Astrocyte of the cerebellum (primary cell): ENCODE measurements at regions not wholly inside any gene's neighbourhood (a gene's known extent, or its start where the extent isn't known, plus 50 kb on each side); places are given as distances from the start of the nearest gene placed in this dataset.

Experiments
- DNase-seq: peaks from one replicate; pipeline ENCODE4 v3.0.0-alpha.2; 2011; ENCODE audit warnings: low read depth
- H3K4me3 ChIP-seq: 2 replicates; pipeline ENCODE4 v1.5.1; 2011; ENCODE audit warnings: mild to moderate bottlenecking, low read depth, low read length, moderate library complexity
- in situ Hi-C: cut with HindIII; loops from 2 replicates; pipeline ENCODE4 v1.10.0; 2017; ENCODE audit warnings: low sequenced_read_pairs
- TF ChIP-seq, protein P1 (sequence below): IDR thresholded peaks from 2 replicates; pipeline ENCODE4 v1.5.1; 2012; ENCODE audit warnings: low read length, low read depth, moderate library complexity, mild to moderate bottlenecking; ENCODE audit errors: missing control alignments

DNA sequence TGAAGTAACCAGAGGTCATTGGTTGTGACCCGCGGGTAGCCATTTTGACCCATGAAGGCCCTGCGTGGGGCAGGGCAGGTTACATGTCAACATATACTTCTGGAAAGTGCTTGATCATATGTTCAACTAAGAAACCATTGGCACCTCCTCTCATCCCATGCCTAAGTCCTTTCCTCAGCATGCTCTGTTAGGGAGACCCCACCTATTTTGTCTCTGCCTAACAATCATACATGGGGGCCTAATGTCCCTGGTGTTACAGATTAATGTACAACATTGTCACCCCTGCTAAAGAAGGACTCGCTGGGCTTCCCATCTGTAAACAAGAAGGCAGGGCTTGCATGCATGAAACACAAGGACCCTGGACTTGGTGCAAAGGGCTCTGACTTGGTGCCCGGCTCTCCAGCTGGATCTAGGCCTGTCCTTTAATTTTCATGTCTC lies 133.7 kb upstream of the TNS3 start:
- H3K4me3 ChIP-seq: no peak overlapping the region
- DNase-seq: no peak
- TF ChIP-seq, protein P1, sequence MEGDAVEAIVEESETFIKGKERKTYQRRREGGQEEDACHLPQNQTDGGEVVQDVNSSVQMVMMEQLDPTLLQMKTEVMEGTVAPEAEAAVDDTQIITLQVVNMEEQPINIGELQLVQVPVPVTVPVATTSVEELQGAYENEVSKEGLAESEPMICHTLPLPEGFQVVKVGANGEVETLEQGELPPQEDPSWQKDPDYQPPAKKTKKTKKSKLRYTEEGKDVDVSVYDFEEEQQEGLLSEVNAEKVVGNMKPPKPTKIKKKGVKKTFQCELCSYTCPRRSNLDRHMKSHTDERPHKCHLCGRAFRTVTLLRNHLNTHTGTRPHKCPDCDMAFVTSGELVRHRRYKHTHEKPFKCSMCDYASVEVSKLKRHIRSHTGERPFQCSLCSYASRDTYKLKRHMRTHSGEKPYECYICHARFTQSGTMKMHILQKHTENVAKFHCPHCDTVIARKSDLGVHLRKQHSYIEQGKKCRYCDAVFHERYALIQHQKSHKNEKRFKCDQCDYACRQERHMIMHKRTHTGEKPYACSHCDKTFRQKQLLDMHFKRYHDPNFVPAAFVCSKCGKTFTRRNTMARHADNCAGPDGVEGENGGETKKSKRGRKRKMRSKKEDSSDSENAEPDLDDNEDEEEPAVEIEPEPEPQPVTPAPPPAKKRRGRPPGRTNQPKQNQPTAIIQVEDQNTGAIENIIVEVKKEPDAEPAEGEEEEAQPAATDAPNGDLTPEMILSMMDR: no peak
- in situ Hi-C loops: loop anchor here (5.0 kb wide), 1 partner anchor 33 kb away; no protein-coding TSS in a partner anchor

DNA sequence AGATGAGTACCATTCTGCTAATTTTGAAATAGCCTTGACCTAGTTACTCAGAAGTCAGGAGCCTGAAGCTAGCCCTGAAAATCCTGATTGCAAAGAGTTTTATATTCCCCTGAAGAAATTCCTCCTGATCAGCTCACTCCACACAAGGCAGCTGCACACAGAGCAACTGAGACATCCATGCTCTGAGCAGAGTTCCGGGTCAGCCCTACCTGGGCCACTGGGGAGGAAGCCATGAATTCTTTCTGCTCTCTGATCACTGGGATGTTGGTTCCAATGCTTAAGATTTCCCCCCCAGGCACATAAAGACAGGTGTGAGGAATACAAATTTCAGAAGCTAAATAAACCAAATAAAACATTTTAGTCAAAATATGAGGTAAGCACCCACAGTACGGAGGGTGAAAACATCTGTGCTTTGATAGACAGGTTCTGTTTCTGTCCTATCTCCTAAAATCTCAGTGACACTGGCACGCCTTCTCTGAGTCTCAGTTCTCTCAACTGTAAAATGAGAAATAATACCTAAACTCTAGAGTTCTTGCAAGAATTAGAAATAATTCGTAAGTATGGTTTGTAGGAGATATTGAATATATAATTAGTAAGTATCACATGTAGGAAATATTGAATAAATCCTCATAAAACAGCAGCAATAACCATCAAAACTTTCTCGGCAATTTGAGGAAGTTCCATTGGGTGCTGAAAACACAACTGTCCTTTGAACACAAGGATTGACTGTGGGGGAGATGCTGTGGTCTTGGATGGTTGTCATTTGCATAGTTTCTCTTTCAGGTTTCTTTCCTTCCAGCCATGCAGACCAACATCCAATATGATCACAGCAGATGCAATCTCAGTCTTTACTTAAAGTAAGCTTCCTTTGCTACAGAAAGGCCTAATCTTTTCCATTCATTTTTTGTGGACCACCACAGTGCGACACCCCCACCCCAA lies 133.0 kb upstream of the TNS3 start:
- DNase-seq: no peak
- H3K4me3 ChIP-seq: no peak overlapping the region
- in situ Hi-C loops: loop anchor here (5.0 kb wide), 1 partner anchor 33 kb away; no protein-coding TSS in a partner anchor
- TF ChIP-seq, protein P1: no peak

DNA sequence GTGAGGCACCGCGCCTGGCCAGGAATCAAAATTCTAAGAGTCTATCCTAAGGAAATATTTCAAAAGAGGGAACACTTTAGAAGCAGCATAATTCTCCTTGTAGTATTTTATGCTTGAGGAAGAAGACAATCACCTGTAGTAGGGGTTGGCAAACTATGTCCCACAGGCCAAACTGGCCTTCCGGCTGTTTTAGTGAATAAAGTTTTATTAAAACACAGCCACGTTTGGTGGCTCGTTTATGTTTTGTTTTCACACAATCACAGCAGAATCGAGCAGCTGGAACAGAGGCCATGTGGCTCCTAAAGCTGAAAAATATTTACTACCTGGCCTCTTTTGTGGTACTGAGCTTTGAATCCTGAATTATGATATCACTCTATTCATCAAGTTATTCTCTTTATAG lies 131.7 kb upstream of the TNS3 start:
- in situ Hi-C loops: no loop called here

DNA sequence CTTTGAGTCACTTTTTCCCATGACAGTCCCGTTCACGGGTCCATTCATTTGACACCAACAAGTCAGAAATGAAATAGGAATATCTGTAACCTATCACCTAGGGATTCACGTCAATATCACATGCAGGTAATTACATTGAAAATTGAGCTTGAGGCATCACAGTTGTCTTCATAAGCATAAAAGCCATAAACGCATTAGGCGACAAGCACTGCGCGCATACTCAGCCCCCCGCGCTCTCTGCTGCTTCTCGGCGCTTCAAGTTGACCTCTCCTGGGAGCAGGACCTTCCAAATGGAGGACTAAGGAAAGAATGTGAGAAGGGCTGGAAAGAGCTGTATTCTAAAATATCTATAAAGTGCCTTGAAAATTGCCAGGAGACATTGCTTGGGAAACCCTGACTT lies 130.5 kb upstream of the TNS3 start:
- TF ChIP-seq, protein P1: no peak
- H3K4me3 ChIP-seq: no peak overlapping the region
- DNase-seq: no peak
- in situ Hi-C loops: no loop called here

More for the DNA sequence above, 131.7 kb upstream of the TNS3 start:
- TF ChIP-seq, protein P1: no peak
- no peak for DNase-seq
- no peak overlapping the region for H3K4me3 ChIP-seq

DNA sequence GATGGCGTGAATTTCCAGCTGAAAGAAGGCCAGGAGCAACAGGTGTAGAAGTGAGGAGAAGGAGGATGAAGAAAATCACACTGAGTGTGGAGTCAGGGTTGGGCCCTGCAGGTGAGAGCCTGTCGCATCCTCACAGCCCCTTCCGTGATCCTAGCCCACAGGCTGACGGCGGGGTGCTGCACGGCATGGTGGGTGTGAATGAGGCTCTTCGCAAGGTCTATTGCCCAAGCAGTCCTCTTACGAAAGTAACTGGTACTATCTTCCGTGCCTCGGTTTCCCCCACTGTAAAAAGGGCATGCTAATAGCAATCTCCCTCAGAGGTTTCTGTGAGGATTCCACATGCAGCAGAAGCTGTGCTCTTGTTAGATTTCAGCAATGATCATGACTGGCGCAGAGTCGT lies 129.9 kb upstream of the TNS3 start:
- no peak for DNase-seq
- TF ChIP-seq, protein P1: no peak
- in situ Hi-C loops: no loop called here
- no peak overlapping the region for H3K4me3 ChIP-seq

DNA sequence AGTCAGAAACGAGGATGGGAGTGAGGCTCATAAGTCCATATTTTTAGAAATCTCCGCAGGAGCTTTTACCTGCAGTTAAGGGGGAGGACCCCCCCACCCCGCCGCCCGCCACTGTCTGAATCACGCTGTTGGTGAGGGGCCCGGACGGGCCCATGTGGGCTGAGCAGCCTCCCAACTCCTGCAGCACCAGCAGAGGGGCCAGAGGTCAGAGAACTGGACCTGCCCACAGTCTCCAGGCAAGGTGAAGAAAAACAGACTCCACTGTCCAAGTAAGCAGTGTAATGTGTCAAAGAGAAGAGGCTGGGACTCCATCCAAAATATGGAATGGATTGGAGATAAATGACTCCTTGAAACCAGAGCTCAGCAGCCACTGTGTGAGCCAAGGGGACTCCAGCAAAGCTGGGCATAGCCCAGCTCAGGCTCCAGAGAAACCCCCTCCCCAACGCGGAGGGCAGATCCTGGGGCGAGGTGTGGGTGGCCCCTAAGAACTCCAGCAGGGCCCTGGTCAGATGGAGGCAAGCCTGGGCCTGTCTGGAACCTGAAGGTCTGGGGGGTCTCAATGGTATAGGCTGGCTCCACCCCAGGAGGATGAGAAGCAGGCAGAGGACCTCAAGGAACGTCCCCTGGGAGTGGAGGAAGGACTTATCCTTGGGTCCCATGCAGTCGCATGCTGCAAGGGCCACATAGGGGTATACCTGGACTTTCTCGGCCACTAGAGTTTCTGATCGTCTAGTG lies 128.5 kb upstream of the TNS3 start:
- TF ChIP-seq, protein P1: no peak
- H3K4me3 ChIP-seq: no peak overlapping the region
- in situ Hi-C loops: no loop called here
- DNase-seq: peak; percentile 23
